ENCODE measurements at regions not wholly inside any gene's neighbourhood (a gene's known extent, or its start where the extent isn't known, plus 50 kb on each side); places are given as distances from the start of the nearest gene placed in this dataset.

DNA sequence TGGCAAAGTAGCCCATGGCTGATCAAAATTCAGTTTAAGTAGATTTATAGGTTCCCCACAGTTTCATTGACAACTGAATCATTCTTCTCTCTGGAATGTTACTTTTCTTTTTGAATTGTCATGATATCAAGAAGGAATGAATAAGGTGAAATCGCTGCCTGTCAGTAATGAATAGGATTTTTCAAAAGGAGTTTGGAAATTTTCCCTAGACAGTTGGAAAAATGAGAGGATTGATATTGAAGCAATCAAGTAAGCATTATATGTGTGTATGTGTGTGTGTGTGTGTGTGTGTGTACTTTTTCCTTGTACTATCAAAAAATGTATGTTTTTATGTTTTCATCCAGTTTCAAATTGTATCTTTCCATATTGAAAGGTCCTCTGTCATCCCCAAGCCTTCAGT lies 479.5 kb downstream of the MRPL39 start:
- Histone ChIP-seq H3K4me2 (no peak overlapping the region), H4K20me1 (ENCODE audit: insufficient read depth) (no peaks in the 10 kb centered on the region), H3K9ac (no peak overlapping the region), H3K36me3 (ENCODE audit: insufficient read depth) (no peaks in the 10 kb centered on the region), H2AFZ (ENCODE audit: low read depth) (no peak overlapping the region), H3K4me1 (ENCODE audit: low read depth, poor library complexity, severe bottlenecking) (no peaks in the 10 kb centered on the region), H3K27me3 (ENCODE audit: insufficient read depth, low read depth) (no peaks in the 10 kb centered on the region), H3K27ac (no peak overlapping the region), H3K79me2 (ENCODE audit: insufficient read depth, low read depth) (no peaks in the 10 kb centered on the region), H3K4me3 (IDR thresholded peaks at IDR 0.05; ENCODE audit: insufficient read depth, low read depth, low read length) (no peak overlapping the region)
- TF ChIP-seq CTCF (conservative IDR thresholded peaks at IDR 0.05; ENCODE audit: low read depth, low read length): no peak

DNA sequence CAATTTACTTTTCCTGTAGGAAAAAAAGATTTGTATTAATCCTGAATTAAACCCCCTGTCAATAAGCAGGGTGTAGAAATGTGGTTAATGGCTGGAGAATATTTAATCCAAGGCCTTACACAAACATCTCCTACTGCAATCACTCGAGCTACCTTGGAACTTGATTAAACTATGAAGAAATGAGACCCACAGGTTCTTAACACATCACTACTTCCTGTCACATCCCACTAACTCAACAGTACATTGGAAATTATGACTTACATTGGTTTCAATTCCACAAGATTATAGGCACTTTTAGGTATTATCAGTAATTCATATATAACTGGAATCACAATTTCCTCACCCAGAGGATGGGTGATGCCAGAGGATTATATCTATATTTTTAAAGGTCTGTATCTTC lies 480.3 kb downstream of the MRPL39 start:
- no peak overlapping the region for H3K27ac ChIP-seq

GRCh38 chr21:25126564-25126963 lies 480.7 kb downstream of the MRPL39 start:
- Histone ChIP-seq H3K4me3 (IDR thresholded peaks at IDR 0.05; ENCODE audit: insufficient read depth, low read depth, low read length) (no peak overlapping the region), H3K27ac (no peak overlapping the region), H3K9ac (no peak overlapping the region), H3K27me3 (ENCODE audit: insufficient read depth, low read depth) (no peaks in the 10 kb centered on the region), H3K79me2 (ENCODE audit: insufficient read depth, low read depth) (no peaks in the 10 kb centered on the region), H4K20me1 (ENCODE audit: insufficient read depth) (no peaks in the 10 kb centered on the region), H2AFZ (ENCODE audit: low read depth) (no peak overlapping the region), H3K4me2 (no peak overlapping the region), H3K4me1 (ENCODE audit: low read depth, poor library complexity, severe bottlenecking) (no peaks in the 10 kb centered on the region), H3K36me3 (ENCODE audit: insufficient read depth) (no peaks in the 10 kb centered on the region)
- TF ChIP-seq CTCF (conservative IDR thresholded peaks at IDR 0.05; ENCODE audit: low read depth, low read length): no peak

More for the DNA sequence above, 480.3 kb downstream of the MRPL39 start:
- no peaks in the 10 kb centered on the region for H3K4me1 ChIP-seq (ENCODE audit: low read depth, poor library complexity, severe bottlenecking)
- H3K27me3 ChIP-seq (ENCODE audit: insufficient read depth, low read depth): no peaks in the 10 kb centered on the region
- H3K4me3 ChIP-seq (IDR thresholded peaks at IDR 0.05; ENCODE audit: insufficient read depth, low read depth, low read length): no peak overlapping the region
- no peak overlapping the region for H3K9ac ChIP-seq
- no peak for TF ChIP-seq CTCF (conservative IDR thresholded peaks at IDR 0.05; ENCODE audit: low read depth, low read length)
- no peak overlapping the region for H2AFZ ChIP-seq (ENCODE audit: low read depth)
- no peaks in the 10 kb centered on the region for H3K36me3 ChIP-seq (ENCODE audit: insufficient read depth)
- no peak overlapping the region for H3K4me2 ChIP-seq
- H4K20me1 ChIP-seq (ENCODE audit: insufficient read depth): no peaks in the 10 kb centered on the region
- no peaks in the 10 kb centered on the region for H3K79me2 ChIP-seq (ENCODE audit: insufficient read depth, low read depth)

- H3K4me1 ChIP-seq (ENCODE audit: low read depth, poor library complexity, severe bottlenecking): no peaks in the 10 kb centered on the region
- no peak overlapping the region for H3K9ac ChIP-seq
- H4K20me1 ChIP-seq (ENCODE audit: insufficient read depth): no peaks in the 10 kb centered on the region
- H2AFZ ChIP-seq (ENCODE audit: low read depth): no peak overlapping the region
- no peaks in the 10 kb centered on the region for H3K36me3 ChIP-seq (ENCODE audit: insufficient read depth)
- H3K27ac ChIP-seq: no peak overlapping the region
- H3K79me2 ChIP-seq (ENCODE audit: insufficient read depth, low read depth): no peaks in the 10 kb centered on the region
- no peak overlapping the region for H3K4me2 ChIP-seq
- H3K4me3 ChIP-seq (IDR thresholded peaks at IDR 0.05; ENCODE audit: insufficient read depth, low read depth, low read length): no peak overlapping the region
- TF ChIP-seq CTCF (conservative IDR thresholded peaks at IDR 0.05; ENCODE audit: low read depth, low read length): no peak
- H3K27me3 ChIP-seq (ENCODE audit: insufficient read depth, low read depth): no peaks in the 10 kb centered on the region
Observed at GRCh38 chr21:25118648-25119047, 488.6 kb downstream of the MRPL39 start.
